Thyroid gland (tissue), 4 donors: ENCODE measurements at regions not wholly inside any gene's neighbourhood (a gene's known extent, or its start where the extent isn't known, plus 50 kb on each side); places are given as distances from the start of the nearest gene placed in this dataset.

Experiments
- CTCF ChIP-seq, 6 experiments: fragments of 200-600 bp in 3 of 6; fragments of 450-650 bp in 3 of 6; sonication (generic) in 3 of 6; IDR thresholded peaks; one replicate each; pipeline ENCODE4 v1.5.1; 2016 to 2019; ENCODE audit warnings: antibody characterized with exemption in 6 of 6, mild to moderate bottlenecking in 2 of 6, inconsistent platforms in 1 of 6, moderate library complexity in 1 of 6
- POLR2A ChIP-seq, 2 donors: fragments of 450-650 bp; IDR thresholded peaks; one replicate each; pipeline ENCODE4 v1.6.1; 2017; ENCODE audit warnings: antibody characterized with exemption in 2 of 2, mild to moderate bottlenecking in 2 of 2, moderate library complexity in 1 of 2

- TF ChIP-seq POLR2A (IDR thresholded peaks at IDR 0.05) (no peak), CTCF (IDR thresholded peaks at IDR 0.05) (no peak)
These were observed 310.7 kb downstream of the DIPK2A start for GRCh38 chr3:144282313-144282712.
